ENCODE measurements at regions not wholly inside any gene's neighbourhood (a gene's known extent, or its start where the extent isn't known, plus 50 kb on each side); places are given as distances from the start of the nearest gene placed in this dataset.

DNA sequence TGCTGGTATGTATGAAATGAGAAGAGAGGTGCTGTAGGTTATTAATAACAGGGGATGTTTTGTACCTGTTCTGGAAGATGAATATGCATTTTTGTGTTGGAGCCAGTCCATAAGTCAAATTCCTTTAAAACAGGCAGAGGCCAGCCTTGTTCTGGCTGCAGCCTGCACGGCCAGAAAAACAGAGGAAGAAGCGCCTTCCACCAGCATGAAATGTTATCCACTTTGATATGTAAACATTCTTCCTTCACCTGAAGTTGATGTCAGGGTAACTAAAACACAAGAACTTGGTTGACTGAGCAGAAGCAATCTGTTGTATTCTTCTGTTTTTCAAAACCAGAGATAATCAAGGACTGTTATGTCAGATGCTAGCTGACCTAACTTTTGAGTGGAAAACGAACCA, 237.9 kb upstream of the PLEKHG7 start:
- Mint-ChIP-seq H3K27me3 (ENCODE audit: low read depth in 2 of 2) (peaks cover 0 to 1% of the 10 kb centered on the region in 2 donors), H3K4me1 (peaks cover 41 to 56% of the 10 kb centered on the region in 2 donors), H3K27ac (no peak overlapping the region), H3K4me3 (no peak overlapping the region), H3K9me3 (peaks cover 0 to 2% of the 10 kb centered on the region in 2 donors), H3K36me3 (peaks cover 5% of the 10 kb centered on the region)
- intact Hi-C loops (cut with micrococcal nuclease): no loop called here
- Histone ChIP-seq H3K9me3 (ENCODE audit: control insufficient read depth, insufficient read depth, low read length) (no peaks in the 10 kb centered on the region), H3K27ac (ENCODE audit: low read length) (peak overlapping the region; percentile 48), H3K4me3 (ENCODE audit: low read length) (no peak overlapping the region), H3K36me3 (ENCODE audit: control insufficient read depth, insufficient read depth, low read length) (no peaks in the 10 kb centered on the region), H3K4me1 (ENCODE audit: control insufficient read depth, insufficient read depth, low read length) (peaks cover 19% of the 10 kb centered on the region), H3K27me3 (ENCODE audit: control insufficient read depth, insufficient read depth, low read length) (no peaks in the 10 kb centered on the region)
- WGBS (ENCODE audit: insufficient coverage): 70% methylated on average over 3 of the region's 3 CpGs
- ATAC-seq (no peak), DNase-seq (no peak)
- TF ChIP-seq, protein P1, sequence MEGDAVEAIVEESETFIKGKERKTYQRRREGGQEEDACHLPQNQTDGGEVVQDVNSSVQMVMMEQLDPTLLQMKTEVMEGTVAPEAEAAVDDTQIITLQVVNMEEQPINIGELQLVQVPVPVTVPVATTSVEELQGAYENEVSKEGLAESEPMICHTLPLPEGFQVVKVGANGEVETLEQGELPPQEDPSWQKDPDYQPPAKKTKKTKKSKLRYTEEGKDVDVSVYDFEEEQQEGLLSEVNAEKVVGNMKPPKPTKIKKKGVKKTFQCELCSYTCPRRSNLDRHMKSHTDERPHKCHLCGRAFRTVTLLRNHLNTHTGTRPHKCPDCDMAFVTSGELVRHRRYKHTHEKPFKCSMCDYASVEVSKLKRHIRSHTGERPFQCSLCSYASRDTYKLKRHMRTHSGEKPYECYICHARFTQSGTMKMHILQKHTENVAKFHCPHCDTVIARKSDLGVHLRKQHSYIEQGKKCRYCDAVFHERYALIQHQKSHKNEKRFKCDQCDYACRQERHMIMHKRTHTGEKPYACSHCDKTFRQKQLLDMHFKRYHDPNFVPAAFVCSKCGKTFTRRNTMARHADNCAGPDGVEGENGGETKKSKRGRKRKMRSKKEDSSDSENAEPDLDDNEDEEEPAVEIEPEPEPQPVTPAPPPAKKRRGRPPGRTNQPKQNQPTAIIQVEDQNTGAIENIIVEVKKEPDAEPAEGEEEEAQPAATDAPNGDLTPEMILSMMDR (IDR thresholded peaks at IDR 0.05): no peak

- Histone ChIP-seq H3K4me3 (ENCODE audit: low read length) (no peak overlapping the region), H3K27ac (ENCODE audit: low read length) (peak overlapping the region; percentile 71), H3K9me3 (ENCODE audit: control insufficient read depth, insufficient read depth, low read length) (no peaks in the 10 kb centered on the region), H3K4me1 (ENCODE audit: control insufficient read depth, insufficient read depth, low read length) (peaks cover 19% of the 10 kb centered on the region), H3K36me3 (ENCODE audit: control insufficient read depth, insufficient read depth, low read length) (no peaks in the 10 kb centered on the region), H3K27me3 (ENCODE audit: control insufficient read depth, insufficient read depth, low read length) (no peaks in the 10 kb centered on the region)
- DNase-seq (no peak), ATAC-seq (no peak)
- 89% methylated on average over 2 of the region's 2 CpGs for WGBS (ENCODE audit: insufficient coverage)
- Mint-ChIP-seq H3K4me1 (peaks cover 42 to 57% of the 10 kb centered on the region in 2 donors), H3K27ac (peak overlapping the region; percentile 85 to 88), H3K36me3 (peaks cover 7% of the 10 kb centered on the region), H3K4me3 (no peak overlapping the region), H3K9me3 (peaks cover 0 to 3% of the 10 kb centered on the region in 2 donors), H3K27me3 (ENCODE audit: low read depth in 2 of 2) (no peaks in the 10 kb centered on the region)
- TF ChIP-seq, protein P1 (IDR thresholded peaks at IDR 0.05): no peak
- intact Hi-C loops (cut with micrococcal nuclease): no loop called here
Observed at GRCh38 chr12:92463171-92463570, 239.6 kb upstream of the PLEKHG7 start.

DNA sequence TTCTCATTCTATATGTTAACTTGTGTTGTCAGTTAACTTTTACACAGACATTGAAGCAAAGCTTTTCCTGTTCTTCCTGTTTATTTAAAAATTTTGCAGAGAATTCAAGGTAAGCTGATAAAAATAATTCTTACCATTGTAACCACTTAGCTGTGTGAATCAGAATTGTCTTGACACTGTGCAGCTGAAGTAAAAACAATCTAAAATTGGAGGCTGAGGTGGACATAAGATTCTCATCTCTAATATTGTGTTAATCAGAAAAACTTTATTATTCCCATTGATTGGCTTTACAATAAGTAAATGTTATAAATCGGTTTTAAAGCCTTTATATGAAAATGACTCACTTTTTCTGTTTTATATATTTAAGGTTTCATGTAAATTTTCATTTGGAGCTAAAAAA, 240.3 kb upstream of the PLEKHG7 start:
- no peaks in the 10 kb centered on the region for H3K27me3 Mint-ChIP-seq (ENCODE audit: low read depth in 2 of 2)
- peaks cover 0 to 3% of the 10 kb centered on the region in 2 donors for H3K9me3 Mint-ChIP-seq
- Histone ChIP-seq H3K36me3 (ENCODE audit: control insufficient read depth, insufficient read depth, low read length) (no peaks in the 10 kb centered on the region), H3K27ac (ENCODE audit: low read length) (peak overlapping the region; percentile 71), H3K9me3 (ENCODE audit: control insufficient read depth, insufficient read depth, low read length) (no peaks in the 10 kb centered on the region), H3K4me1 (ENCODE audit: control insufficient read depth, insufficient read depth, low read length) (peaks cover 19% of the 10 kb centered on the region), H3K27me3 (ENCODE audit: control insufficient read depth, insufficient read depth, low read length) (no peaks in the 10 kb centered on the region), H3K4me3 (ENCODE audit: low read length) (no peak overlapping the region)
- no peak for DNase-seq
- H3K4me1 Mint-ChIP-seq: peaks cover 41 to 56% of the 10 kb centered on the region in 2 donors
- no CpG with 5 or more reads among the region's 1 CpG for WGBS (ENCODE audit: insufficient coverage)
- H3K36me3 Mint-ChIP-seq: peaks cover 7% of the 10 kb centered on the region
- no peak overlapping the region for H3K4me3 Mint-ChIP-seq
- peak in 2 of 3 donors; percentile 31 to 35 for ATAC-seq
- TF ChIP-seq, protein P1 (IDR thresholded peaks at IDR 0.05): no peak
- H3K27ac Mint-ChIP-seq: peak overlapping the region; percentile 85 to 88
- intact Hi-C loops (cut with micrococcal nuclease): no loop called here

DNA sequence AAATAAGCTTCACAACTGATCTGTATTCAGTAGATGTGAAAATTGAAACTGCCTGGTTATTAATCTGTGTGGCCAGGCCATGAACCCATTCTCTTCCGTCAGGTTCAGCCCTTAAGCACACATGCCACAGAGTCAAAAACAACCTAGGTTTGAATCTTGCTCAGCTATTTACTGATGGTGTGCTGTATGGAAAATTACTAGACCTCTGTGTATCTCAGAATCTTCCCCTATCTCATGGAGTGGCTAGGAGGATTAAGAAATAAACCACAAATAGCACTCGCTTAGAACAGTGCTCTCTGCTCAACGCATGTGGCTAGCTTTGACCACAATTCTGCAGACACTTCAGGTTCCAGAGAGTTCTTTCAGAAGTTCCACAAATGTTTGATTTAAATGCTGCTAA, 240.7 kb upstream of the PLEKHG7 start:
- ATAC-seq (peak; percentile 81 to 86 (median 82)), DNase-seq (peak in 1 of 2 donors; percentile 52)
- no peaks in the 10 kb centered on the region for H3K36me3 ChIP-seq (ENCODE audit: control insufficient read depth, insufficient read depth, low read length)
- H3K27ac ChIP-seq (ENCODE audit: low read length): peak overlapping the region; percentile 71
- Mint-ChIP-seq H3K4me3 (peak overlapping the region; percentile 42), H3K9me3 (peaks cover 0 to 3% of the 10 kb centered on the region in 2 donors), H3K27me3 (ENCODE audit: low read depth in 2 of 2) (no peaks in the 10 kb centered on the region), H3K4me1 (peaks cover 46 to 60% of the 10 kb centered on the region in 2 donors), H3K27ac (peak overlapping the region; percentile 85 to 88), H3K36me3 (peaks cover 7% of the 10 kb centered on the region)
- TF ChIP-seq, protein P1 (IDR thresholded peaks at IDR 0.05): no peak
- intact Hi-C loops (cut with micrococcal nuclease): no loop called here
- H3K4me1 ChIP-seq (ENCODE audit: control insufficient read depth, insufficient read depth, low read length): peaks cover 19% of the 10 kb centered on the region
- no peaks in the 10 kb centered on the region for H3K27me3 ChIP-seq (ENCODE audit: control insufficient read depth, insufficient read depth, low read length)
- H3K9me3 ChIP-seq (ENCODE audit: control insufficient read depth, insufficient read depth, low read length): no peaks in the 10 kb centered on the region
- H3K4me3 ChIP-seq (ENCODE audit: low read length): no peak overlapping the region
- 0% methylated on average over 2 of the region's 3 CpGs for WGBS (ENCODE audit: insufficient coverage)

Measured in natural killer cell (primary cell).